ENCODE measurements at regions not wholly inside any gene's neighbourhood (a gene's known extent, or its start where the extent isn't known, plus 50 kb on each side); places are given as distances from the start of the nearest gene placed in this dataset.
"Not testable (repeated sequence)": the region's sequence is repeated elsewhere in the genome, so short reads cannot be mapped to it uniquely, and the experiment has no call there.

DNA sequence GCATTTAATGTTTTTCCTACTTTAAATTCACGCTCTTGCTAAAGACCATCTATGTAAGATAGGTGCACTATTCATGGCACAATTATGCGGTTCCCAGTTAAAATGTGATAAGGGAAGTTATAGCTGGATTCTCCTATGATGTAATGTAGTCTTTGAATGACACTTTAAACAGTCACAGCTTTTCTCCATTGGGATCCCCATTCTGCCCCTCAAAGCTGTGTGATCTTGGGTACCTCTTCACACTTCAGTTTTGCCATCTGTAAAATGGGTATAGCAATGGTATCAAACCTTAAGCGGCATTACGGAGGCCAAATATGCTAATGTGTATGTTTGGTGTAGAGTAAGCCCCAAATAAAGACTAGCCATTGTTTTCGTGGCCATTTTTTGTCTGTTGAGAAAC is 64.7 kb upstream of the ZNF217 start:
- no peak for DNase-seq

DNA sequence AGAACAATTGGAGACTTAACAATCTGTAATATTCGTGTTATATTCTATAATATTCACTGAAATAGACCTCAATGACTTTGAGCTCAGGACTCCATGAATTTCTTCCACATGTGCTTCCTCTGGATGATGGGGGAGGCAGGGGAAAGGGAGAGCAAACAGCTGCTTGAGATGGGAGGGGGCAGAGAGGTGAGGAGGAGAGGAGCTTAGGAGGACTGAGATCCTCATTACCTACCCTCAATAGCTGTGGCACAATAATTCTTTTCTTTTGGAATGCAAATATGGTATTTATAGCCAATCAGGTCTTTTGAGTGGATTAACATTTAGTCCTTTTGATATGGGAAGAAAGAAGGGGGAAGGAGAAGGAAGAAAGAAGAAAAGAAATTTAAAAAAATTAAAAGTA is 64.1 kb upstream of the ZNF217 start:
- DNase-seq: no peak

DNA sequence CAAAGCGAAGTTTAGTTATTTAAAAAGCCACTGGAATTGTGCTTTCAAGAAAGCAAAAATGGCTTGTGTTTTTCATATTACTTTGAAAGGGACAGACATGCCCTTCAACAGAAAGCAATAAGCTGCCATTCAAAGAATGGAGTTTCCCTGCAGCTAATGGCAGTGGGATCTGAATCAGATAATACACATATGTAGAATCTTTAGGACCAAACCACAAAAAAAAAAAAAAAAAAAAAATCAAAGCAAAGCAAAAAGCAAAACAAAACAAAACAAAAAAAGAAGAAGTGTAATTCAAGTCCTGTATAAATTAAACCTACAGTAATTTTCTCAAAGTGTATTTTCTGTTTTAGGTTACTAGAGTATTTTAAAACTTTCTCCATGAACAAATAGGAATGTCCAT is 63.6 kb upstream of the ZNF217 start:
- DNase-seq: no peak

GRCh38 chr20:53656293-53657202 is 62.9 kb upstream of the ZNF217 start:
- no peak for DNase-seq

DNA sequence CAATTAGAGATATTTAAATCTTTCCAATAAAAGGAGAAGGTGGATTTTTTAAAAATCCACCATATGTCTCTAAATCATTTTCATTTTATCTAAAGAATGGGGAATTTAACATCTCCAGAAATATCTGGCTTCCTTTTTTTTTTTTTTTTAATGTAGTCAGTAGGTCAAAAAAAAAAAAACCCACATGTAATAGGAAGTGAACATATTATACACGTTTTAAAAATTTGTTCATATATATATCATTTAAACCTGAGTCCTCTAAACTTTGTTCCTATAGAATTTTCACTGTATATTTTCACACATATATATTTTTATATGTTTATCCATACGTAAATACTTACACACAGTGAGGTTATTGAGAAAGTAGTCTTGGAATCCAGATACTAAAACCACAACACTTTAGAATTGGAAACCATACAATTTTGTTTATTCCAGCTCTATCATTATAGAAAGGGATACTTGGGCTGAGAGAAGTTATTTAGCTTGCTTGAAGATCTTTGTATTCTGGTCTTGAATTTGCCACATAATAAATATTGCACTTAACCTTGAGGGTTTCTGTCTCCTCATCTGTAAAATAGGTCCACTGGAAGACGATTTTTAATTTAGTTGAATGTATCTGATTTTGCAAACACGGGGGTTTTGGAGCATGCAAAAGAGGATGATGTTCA is 62.1 kb upstream of the ZNF217 start:
- no peak for DNase-seq

GRCh38 chr20:53654932-53655624 is 61.4 kb upstream of the ZNF217 start:
- DNase-seq: no peak

- DNase-seq: not testable (repeated sequence)
Measured at GRCh38 chr20:53654521-53654920, 60.9 kb upstream of the ZNF217 start.

GRCh38 chr20:53652859-53653517 is 59.3 kb upstream of the ZNF217 start:
- no peak for DNase-seq

GRCh38 chr20:53652090-53652858 is 58.6 kb upstream of the ZNF217 start:
- DNase-seq: no peak

DNA sequence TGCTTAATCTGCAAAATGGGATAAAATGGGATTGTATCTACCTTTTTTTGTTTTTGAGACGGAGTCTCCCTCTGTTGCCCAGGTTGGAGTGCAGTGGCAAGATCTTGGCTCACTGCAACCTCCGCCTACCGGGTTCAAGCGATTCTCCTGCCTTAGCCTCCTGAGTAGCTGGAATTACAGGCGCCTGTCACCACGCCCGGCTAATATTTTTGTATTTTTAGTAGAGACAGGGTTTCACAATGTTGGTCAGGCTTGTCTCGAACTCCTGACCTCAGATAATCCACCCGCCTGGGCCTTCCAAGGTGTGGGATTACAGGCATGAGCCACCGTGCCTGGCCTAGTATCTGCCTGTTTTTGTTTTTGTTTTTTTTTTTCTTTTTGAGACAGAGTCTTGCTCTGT is 55.9 kb upstream of the ZNF217 start:
- DNase-seq: not testable (repeated sequence)

- DNase-seq: no peak
Measured at GRCh38 chr20:53647286-53647821, 53.7 kb upstream of the ZNF217 start.

GRCh38 chr20:53646550-53646949 is 52.9 kb upstream of the ZNF217 start:
- DNase-seq: no peak

GRCh38 chr20:53645582-53645897 is 51.9 kb upstream of the ZNF217 start:
- no peak for DNase-seq

DNA sequence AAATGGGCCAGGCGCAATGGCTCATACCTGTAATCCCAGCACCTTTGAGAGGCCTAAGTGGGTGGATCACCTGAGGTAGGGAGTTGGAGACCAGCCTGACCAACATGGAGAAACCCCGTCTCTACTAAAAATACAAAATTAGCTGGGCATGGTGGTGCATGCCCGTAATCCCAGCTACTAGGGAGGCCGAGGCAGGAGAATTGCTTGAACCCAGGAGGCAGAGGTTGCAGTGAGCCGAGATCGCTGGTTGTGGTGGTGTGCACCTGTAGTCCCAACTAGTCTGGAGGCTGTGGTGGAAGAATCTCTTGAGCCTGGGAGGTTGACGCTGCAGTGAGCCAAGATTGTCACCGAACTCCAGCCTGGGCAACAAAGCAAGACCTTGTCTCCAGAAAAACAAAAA is 50.5 kb upstream of the ZNF217 start:
- DNase-seq: not testable (repeated sequence)

Data from activated T-cell treated with anti-CD3 and anti-CD28 coated beads, Interleukin-2, amount 50 U/mL, for 1 hour (primary cell).